ENCODE measurements at regions not wholly inside any gene's neighbourhood (a gene's known extent, or its start where the extent isn't known, plus 50 kb on each side); places are given as distances from the start of the nearest gene placed in this dataset.

DNA sequence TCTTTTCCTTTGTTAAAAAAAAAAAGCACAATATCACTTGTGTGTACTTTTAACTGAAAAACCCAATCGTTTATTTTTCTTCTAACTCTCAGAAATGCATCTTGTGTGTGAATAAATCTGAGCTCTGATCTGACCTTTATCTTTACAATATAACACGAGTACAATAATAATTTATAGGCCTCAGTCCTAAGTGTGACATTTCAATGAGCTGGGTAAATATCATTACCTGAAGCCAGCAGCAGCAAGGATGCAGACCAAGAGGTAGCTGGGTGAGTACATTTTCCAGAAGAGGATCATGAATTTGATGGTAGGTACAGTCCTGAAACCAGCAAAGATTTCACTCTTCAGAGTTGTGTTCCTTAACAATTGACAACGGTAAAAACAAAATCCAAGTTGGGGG lies 264.0 kb upstream of the KIF2A start:
- Histone ChIP-seq H3K4me2 (no peak overlapping the region), H4K20me1 (ENCODE audit: insufficient read depth) (no peaks in the 10 kb centered on the region), H3K27ac (no peak overlapping the region), H3K9me2 (ENCODE audit: insufficient read depth) (no peaks in the 10 kb centered on the region), H2AFZ (no peak overlapping the region), H3K4me1 (replicated peaks; ENCODE audit: insufficient read depth) (no peaks in the 10 kb centered on the region), H3K4me3 (no peak overlapping the region), H3K9me3 (ENCODE audit: insufficient read depth, low read depth) (no peaks in the 10 kb centered on the region), H3K36me3 (ENCODE audit: low read depth) (no peaks in the 10 kb centered on the region), H3K27me3 (ENCODE audit: insufficient read depth, low read depth) (peaks cover 19% of the 10 kb centered on the region), H3F3A (ENCODE audit: insufficient read depth, low read depth) (no peaks in the 10 kb centered on the region), H3K79me2 (ENCODE audit: low read depth) (no peaks in the 10 kb centered on the region)
- ChIA-PET CTCF (no interaction called here), POLR2A (ENCODE audit: unreplicated experiment) (no interaction called here)
- DNase-seq, result no peak
- BruUV-seq (replicated peaks), result no TSS peak
- TF ChIP-seq, protein P1, sequence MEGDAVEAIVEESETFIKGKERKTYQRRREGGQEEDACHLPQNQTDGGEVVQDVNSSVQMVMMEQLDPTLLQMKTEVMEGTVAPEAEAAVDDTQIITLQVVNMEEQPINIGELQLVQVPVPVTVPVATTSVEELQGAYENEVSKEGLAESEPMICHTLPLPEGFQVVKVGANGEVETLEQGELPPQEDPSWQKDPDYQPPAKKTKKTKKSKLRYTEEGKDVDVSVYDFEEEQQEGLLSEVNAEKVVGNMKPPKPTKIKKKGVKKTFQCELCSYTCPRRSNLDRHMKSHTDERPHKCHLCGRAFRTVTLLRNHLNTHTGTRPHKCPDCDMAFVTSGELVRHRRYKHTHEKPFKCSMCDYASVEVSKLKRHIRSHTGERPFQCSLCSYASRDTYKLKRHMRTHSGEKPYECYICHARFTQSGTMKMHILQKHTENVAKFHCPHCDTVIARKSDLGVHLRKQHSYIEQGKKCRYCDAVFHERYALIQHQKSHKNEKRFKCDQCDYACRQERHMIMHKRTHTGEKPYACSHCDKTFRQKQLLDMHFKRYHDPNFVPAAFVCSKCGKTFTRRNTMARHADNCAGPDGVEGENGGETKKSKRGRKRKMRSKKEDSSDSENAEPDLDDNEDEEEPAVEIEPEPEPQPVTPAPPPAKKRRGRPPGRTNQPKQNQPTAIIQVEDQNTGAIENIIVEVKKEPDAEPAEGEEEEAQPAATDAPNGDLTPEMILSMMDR (conservative IDR thresholded peaks at IDR 0.05), result no peak
- TF ChIP-seq EZH2 (IDR thresholded peaks at IDR 0.05; ENCODE audit: low read depth), result no peak
- intact Hi-C loops (cut with micrococcal nuclease; ENCODE audit: unreplicated experiment), result no loop called here

DNA sequence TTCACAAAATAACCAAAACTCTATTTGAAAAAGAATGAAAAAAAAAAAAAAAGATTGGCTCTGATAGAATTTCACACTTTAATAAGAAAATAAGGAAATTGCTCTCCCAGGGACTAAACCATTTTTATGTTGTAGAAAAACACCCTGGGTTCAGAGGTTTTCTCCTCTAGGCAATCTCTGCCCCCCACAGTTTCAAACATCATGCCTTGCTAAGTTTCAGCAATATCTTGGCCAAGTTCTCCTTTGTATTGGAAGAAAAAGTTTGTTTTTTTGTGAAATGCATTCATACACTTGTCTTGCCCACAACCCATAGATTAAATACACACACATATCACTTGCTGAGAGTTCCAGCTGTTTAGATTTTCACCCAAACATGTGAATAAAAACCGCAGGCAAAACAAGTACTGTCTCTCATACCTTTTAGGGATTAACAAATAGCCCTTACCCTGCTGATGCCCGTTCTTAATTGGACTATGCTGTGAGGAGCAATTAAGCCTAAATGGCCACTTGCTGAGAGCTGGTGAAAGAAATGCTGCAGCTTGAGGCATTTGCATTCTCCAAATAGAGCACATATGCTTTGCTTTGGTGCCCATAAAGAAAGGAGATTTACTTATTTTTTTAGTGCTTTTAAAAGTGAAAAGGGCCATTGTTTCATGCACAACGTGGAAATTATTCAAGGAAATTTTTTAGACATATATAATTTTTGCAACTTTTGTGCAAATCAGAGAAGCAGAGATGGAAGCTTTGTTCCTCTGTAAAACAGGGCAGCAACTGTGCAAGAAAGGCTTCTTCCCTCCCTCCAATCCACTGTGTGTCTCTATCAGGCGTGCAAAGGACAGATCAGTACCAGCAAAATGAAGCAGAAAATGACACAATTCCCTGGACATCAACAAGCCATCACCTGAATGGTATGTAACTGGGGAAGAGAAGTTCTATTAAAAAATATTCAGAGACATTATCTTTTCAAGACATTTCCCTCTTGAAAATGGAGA lies 262.4 kb upstream of the KIF2A start:
- Histone ChIP-seq H3K36me3 (ENCODE audit: low read depth) (no peaks in the 10 kb centered on the region), H3F3A (ENCODE audit: insufficient read depth, low read depth) (no peaks in the 10 kb centered on the region), H3K9me3 (ENCODE audit: insufficient read depth, low read depth) (no peaks in the 10 kb centered on the region), H3K27me3 (ENCODE audit: insufficient read depth, low read depth) (peaks cover 15% of the 10 kb centered on the region), H4K20me1 (ENCODE audit: insufficient read depth) (no peaks in the 10 kb centered on the region), H3K4me3 (no peak overlapping the region), H3K27ac (no peak overlapping the region), H3K79me2 (ENCODE audit: low read depth) (no peaks in the 10 kb centered on the region), H2AFZ (no peak overlapping the region), H3K4me2 (no peak overlapping the region), H3K9me2 (ENCODE audit: insufficient read depth) (no peaks in the 10 kb centered on the region), H3K4me1 (replicated peaks; ENCODE audit: insufficient read depth) (no peaks in the 10 kb centered on the region)
- POLR2A ChIA-PET (ENCODE audit: unreplicated experiment), result no interaction called here
- TF ChIP-seq EZH2 (IDR thresholded peaks at IDR 0.05; ENCODE audit: low read depth), result no peak
- TF ChIP-seq, protein P1 (conservative IDR thresholded peaks at IDR 0.05), result no peak
- no TSS peak for BruUV-seq (replicated peaks)
- CTCF ChIA-PET, result no interaction called here
- intact Hi-C loops (cut with micrococcal nuclease; ENCODE audit: unreplicated experiment), result no loop called here
- DNase-seq, result no peak

DNA sequence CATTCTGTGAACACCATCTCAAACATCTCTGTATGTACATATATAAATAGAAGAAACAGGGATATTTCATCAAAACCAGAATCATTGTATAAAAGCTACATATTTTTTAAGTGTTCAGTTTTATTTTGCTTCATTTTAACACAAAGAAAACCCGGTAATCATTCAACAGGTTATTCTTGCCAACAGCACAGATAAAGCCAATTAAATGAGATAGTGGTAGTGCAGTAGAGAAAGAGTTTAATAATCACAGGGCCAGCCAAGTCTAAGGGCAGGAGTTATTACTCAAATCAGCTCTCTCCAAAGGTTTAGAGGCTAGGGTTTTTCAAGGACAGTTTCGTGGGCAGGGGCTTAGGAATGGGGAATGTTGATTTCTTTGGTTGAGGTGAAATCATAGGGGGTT lies 261.0 kb upstream of the KIF2A start:
- POLR2A ChIA-PET (ENCODE audit: unreplicated experiment), result no interaction called here

More for the DNA sequence above, 261.0 kb upstream of the KIF2A start:
- Histone ChIP-seq H3K4me3 (no peak overlapping the region), H3K9me2 (ENCODE audit: insufficient read depth) (no peaks in the 10 kb centered on the region), H3K27me3 (ENCODE audit: insufficient read depth, low read depth) (peaks cover 9% of the 10 kb centered on the region), H3K9me3 (ENCODE audit: insufficient read depth, low read depth) (no peaks in the 10 kb centered on the region), H4K20me1 (ENCODE audit: insufficient read depth) (no peaks in the 10 kb centered on the region), H3K4me2 (no peak overlapping the region), H3F3A (ENCODE audit: insufficient read depth, low read depth) (no peaks in the 10 kb centered on the region), H3K79me2 (ENCODE audit: low read depth) (no peaks in the 10 kb centered on the region), H2AFZ (no peak overlapping the region), H3K36me3 (ENCODE audit: low read depth) (no peaks in the 10 kb centered on the region), H3K27ac (no peak overlapping the region), H3K4me1 (replicated peaks; ENCODE audit: insufficient read depth) (no peaks in the 10 kb centered on the region)
- intact Hi-C loops (cut with micrococcal nuclease; ENCODE audit: unreplicated experiment), result no loop called here
- DNase-seq, result no peak
- BruUV-seq (replicated peaks), result no TSS peak
- CTCF ChIA-PET, result no interaction called here
- TF ChIP-seq, protein P1 (conservative IDR thresholded peaks at IDR 0.05), result no peak
- no peak for TF ChIP-seq EZH2 (IDR thresholded peaks at IDR 0.05; ENCODE audit: low read depth)
